ENCODE measurements at regions not wholly inside any gene's neighbourhood (a gene's known extent, or its start where the extent isn't known, plus 50 kb on each side); places are given as distances from the start of the nearest gene placed in this dataset.

DNA sequence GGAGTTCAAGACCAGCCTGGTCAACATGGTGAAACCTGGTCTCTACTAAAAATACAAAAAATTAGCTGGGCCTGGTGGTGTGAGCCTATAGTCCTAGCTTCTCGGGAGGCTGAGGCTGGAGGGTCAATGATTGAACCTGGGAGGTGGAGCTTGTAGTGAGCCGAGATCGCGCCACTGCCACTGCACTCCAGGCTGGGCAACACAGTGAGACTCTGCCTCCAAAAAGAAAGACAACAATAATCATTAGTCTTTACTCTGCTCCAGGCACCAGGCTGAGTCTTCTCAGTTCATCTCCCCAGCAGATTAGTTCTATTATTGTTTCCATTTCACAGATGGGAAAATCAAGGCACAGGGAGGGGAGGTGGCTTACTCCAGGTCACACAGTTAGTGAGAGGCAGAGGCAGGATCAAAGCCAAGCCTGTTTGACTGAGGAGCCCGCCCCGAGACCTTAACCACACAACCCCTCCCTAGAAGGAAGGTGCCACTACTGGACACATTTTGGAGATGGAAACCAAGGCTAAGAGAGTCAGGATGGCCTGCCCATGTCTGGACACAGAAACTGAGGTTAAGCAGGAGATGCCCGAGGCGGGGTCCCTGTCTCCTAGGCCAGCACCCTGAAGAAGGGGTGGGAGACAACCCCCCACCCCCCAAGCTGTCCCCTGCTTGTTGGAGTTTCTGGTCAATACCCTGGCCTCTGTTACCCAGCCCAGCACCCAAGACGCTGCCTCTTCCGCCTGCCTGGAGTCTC lies 75.8 kb downstream of the CEBPB start:
- H3K27ac ChIP-seq: peak overlapping the region; percentile 83 to 89
- TF ChIP-seq POLR2A (IDR thresholded peaks at IDR 0.05) (no peak), POLR2AphosphoS5 (IDR thresholded peaks at IDR 0.05) (no peak)
- TF ChIP-seq, protein P1, sequence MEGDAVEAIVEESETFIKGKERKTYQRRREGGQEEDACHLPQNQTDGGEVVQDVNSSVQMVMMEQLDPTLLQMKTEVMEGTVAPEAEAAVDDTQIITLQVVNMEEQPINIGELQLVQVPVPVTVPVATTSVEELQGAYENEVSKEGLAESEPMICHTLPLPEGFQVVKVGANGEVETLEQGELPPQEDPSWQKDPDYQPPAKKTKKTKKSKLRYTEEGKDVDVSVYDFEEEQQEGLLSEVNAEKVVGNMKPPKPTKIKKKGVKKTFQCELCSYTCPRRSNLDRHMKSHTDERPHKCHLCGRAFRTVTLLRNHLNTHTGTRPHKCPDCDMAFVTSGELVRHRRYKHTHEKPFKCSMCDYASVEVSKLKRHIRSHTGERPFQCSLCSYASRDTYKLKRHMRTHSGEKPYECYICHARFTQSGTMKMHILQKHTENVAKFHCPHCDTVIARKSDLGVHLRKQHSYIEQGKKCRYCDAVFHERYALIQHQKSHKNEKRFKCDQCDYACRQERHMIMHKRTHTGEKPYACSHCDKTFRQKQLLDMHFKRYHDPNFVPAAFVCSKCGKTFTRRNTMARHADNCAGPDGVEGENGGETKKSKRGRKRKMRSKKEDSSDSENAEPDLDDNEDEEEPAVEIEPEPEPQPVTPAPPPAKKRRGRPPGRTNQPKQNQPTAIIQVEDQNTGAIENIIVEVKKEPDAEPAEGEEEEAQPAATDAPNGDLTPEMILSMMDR (IDR thresholded peaks at IDR 0.05): no peak
- H3K27me3 ChIP-seq: no peaks in the 10 kb centered on the region
- DNase-seq (ENCODE audit: low spot score in 2 of 2): no peak
- no peaks in the 10 kb centered on the region for H3K36me3 ChIP-seq
- intact Hi-C loops (cut with DNase I; ENCODE audit: low total_unique reads): no loop called here
- H3K4me3 ChIP-seq: peak overlapping the region in 1 of 3 donors; percentile 21
- H3K4me1 ChIP-seq: peaks cover 13 to 17% of the 10 kb centered on the region in 2 donors
- no peaks in the 10 kb centered on the region for H3K9me3 ChIP-seq

DNA sequence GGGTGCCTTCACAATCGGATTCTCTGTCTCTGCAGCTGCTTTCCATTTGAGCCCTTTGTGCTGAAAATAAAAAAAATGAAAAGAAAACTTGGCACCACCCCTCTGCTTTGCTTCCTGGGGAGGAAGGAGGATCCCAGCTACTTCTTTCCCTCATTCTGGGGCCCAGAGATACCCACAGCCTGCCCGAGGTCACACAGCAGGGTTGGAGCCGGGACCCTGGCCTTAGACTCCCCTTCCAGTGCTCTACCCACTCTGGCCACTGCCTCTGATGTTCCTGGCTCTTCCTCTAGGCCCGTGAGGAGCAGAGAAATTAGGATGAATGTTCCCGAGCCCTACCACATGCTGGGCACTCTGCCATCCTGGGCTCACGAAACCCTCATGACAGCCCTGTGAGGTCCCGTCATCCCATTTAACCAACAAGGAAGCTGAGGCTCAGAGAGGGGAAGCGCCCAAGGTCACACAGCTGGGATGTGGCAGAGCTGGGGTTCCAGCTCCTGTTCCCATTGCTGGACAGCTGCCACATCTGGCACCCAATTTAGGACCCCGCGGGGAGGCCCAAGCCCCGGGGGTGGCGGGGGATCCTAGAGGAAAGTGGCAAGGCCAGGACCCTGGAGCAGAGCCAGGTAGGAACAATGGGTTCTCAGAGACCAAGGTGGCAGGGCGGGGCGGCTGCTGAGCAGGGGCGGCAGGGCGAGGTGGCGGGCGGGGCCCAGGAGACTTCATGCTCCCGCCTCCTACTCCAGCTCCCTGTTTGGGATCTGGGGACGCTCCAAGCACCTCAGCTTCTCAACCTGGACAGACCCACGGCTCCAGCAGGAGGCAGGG lies 76.6 kb downstream of the CEBPB start:
- peak; percentile 79 to 96 for DNase-seq (ENCODE audit: low spot score in 2 of 2)
- no peaks in the 10 kb centered on the region for H3K9me3 ChIP-seq
- intact Hi-C loops (cut with DNase I; ENCODE audit: low total_unique reads): no loop called here
- peak overlapping the region in 2 of 3 donors; percentile 21 to 23 for H3K4me3 ChIP-seq
- H3K27ac ChIP-seq: peak overlapping the region; percentile 83 to 89
- H3K27me3 ChIP-seq: no peaks in the 10 kb centered on the region
- H3K4me1 ChIP-seq: peaks cover 13 to 17% of the 10 kb centered on the region in 2 donors
- TF ChIP-seq POLR2AphosphoS5 (IDR thresholded peaks at IDR 0.05) (peak; percentile 19 to 69 (median 68)), POLR2A (IDR thresholded peaks at IDR 0.05) (no peak)
- TF ChIP-seq, protein P1 (IDR thresholded peaks at IDR 0.05): peak in 1 of 3 donors; percentile 45
- no peaks in the 10 kb centered on the region for H3K36me3 ChIP-seq

DNA sequence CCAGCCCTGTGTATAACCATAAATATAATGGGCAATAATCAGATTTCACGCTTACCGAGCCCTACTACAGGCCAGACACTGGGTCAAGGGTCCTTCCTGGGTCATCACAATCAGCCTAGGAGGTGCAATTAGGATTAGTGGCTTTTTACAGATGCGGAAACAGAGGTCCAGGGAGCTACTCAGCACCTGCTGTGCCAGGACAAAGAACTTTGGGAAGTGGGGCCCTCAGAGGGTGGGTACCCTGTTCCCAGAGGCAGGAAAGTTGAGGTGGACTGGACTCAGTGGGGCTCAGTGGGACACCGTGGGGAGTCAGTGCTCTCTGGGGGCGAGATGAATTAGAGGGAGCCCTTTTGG lies 77.2 kb downstream of the CEBPB start:
- H3K4me1 ChIP-seq: peaks cover 13 to 17% of the 10 kb centered on the region in 2 donors
- no peaks in the 10 kb centered on the region for H3K36me3 ChIP-seq
- peak overlapping the region; percentile 83 to 89 for H3K27ac ChIP-seq
- intact Hi-C loops (cut with DNase I; ENCODE audit: low total_unique reads): no loop called here
- H3K27me3 ChIP-seq: no peaks in the 10 kb centered on the region
- TF ChIP-seq, protein P1 (IDR thresholded peaks at IDR 0.05): no peak
- TF ChIP-seq POLR2AphosphoS5 (IDR thresholded peaks at IDR 0.05) (no peak), POLR2A (IDR thresholded peaks at IDR 0.05) (no peak)
- DNase-seq (ENCODE audit: low spot score in 2 of 2): no peak
- peak overlapping the region in 2 of 3 donors; percentile 21 to 23 for H3K4me3 ChIP-seq
- H3K9me3 ChIP-seq: no peaks in the 10 kb centered on the region

DNA sequence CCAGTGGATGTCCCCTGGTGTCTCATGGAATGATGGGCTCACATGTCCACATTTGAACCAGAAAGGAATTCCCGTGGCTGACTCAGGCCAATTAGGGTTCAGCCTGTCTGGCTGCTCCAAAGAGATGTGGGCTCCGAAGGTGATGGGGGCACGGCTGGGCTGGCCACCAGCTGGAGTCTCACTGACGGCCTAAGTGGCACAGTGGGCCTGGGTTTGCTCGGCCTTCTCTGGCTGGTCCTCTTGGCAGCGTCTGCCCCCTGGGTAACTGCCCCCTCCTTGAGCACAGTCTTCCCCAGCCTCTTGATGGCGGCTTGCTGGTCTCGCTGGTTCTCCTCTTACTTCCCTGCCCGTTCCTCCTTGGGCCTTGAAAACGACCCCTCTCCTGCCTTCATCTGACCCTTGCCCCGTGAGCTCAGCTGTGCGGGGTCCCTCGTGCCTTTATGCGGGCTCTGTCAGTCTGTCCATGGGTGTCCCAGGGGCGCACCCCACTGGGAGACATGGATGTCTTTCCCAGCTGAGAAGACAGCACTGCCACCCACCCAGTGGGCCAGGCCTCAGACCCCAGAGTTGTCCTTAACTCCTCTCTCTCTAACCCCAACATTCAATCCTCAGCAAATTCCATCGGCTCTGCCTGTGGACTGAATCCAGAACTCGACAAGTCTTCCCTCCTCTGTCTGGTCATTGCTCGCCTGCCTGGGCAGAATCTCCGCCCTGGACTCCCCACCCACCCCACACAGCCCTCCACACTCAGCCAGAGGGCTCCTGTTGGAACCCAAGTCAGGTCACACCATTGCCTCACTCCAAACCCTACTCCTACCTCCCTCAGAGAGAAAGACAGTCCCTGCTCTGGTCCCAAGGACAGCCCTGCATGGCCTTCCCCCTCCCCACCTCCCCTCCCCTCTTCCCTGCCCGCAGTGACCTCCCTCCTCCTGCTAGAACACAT lies 78.7 kb downstream of the CEBPB start:
- no peak for TF ChIP-seq POLR2A (IDR thresholded peaks at IDR 0.05)
- no peak for TF ChIP-seq POLR2AphosphoS5 (IDR thresholded peaks at IDR 0.05)
- TF ChIP-seq, protein P1 (IDR thresholded peaks at IDR 0.05): no peak
- Histone ChIP-seq H3K36me3 (no peaks in the 10 kb centered on the region), H3K27me3 (no peaks in the 10 kb centered on the region), H3K27ac (peak overlapping the region; percentile 71 to 74), H3K4me3 (no peak overlapping the region), H3K4me1 (peaks cover 17% of the 10 kb centered on the region in 2 donors), H3K9me3 (no peaks in the 10 kb centered on the region)
- intact Hi-C loops (cut with DNase I; ENCODE audit: low total_unique reads): no loop called here
- no peak for DNase-seq (ENCODE audit: low spot score in 2 of 2)

Data from breast epithelium (tissue), 4 donors.